ENCODE measurements at regions not wholly inside any gene's neighbourhood (a gene's known extent, or its start where the extent isn't known, plus 50 kb on each side); places are given as distances from the start of the nearest gene placed in this dataset.

GRCh38 chr5:143480001-143480400 lies 76.5 kb upstream of the NR3C1 start (continued):
- no peak for TF ChIP-seq CTCF (IDR thresholded peaks at IDR 0.05; ENCODE audit: control extremely low read depth in 1 of 3, insufficient read depth in 1 of 3, low read depth in 1 of 3, low read length in 3 of 3)
- no peak for TF ChIP-seq RXRA (IDR thresholded peaks at IDR 0.05; ENCODE audit: insufficient read depth, low read depth, low read length)
- no peak for TF ChIP-seq TCF12 (IDR thresholded peaks at IDR 0.05; ENCODE audit: low read depth, low read length)
- no peak for TF ChIP-seq EZH2 (IDR thresholded peaks at IDR 0.05; ENCODE audit: low read depth, low read length, severe bottlenecking)
- no peak for TF ChIP-seq GABPA (IDR thresholded peaks at IDR 0.05; ENCODE audit: borderline replicate concordance, insufficient read depth, low read length)
- TF ChIP-seq SAP30 (IDR thresholded peaks at IDR 0.05; ENCODE audit: insufficient read depth, insufficient replicate concordance, low read length) = no peak
